Neural crest cell (in vitro differentiated cells): ENCODE measurements at regions not wholly inside any gene's neighbourhood (a gene's known extent, or its start where the extent isn't known, plus 50 kb on each side); places are given as distances from the start of the nearest gene placed in this dataset.

Source experiments
- DNase-seq: peaks from one replicate; pipeline ENCODE4 v3.0.0; 2021; ENCODE audit warnings: low read depth, mixed read lengths, low spot score
- H3K27ac Mint-ChIP-seq: one replicate; pipeline ENCODE4 v1.8.0; 2021; ENCODE audit warnings: mild to moderate bottlenecking, mixed read lengths; ENCODE audit not compliant: unreplicated experiment
- H3K27me3 Mint-ChIP-seq: 2 replicates; pipeline ENCODE4 v1.8.0; 2021; ENCODE audit warnings: low read depth, mild to moderate bottlenecking, mixed read lengths
- H3K36me3 Mint-ChIP-seq: 2 replicates; pipeline ENCODE4 v1.8.0; 2021; ENCODE audit warnings: low read depth, mild to moderate bottlenecking, mixed read lengths
- H3K4me1 Mint-ChIP-seq: 2 replicates; pipeline ENCODE4 v1.8.0; 2021; ENCODE audit warnings: mixed read lengths
- H3K4me3 Mint-ChIP-seq: one replicate; pipeline ENCODE4 v1.8.0; 2021; ENCODE audit warnings: mild to moderate bottlenecking, mixed read lengths
- H3K9me3 Mint-ChIP-seq: 2 replicates; pipeline ENCODE4 v1.8.0; 2021; ENCODE audit warnings: mixed read lengths
- CTCF ChIP-seq: fragments of 200-600 bp; sonication (generic); conservative IDR thresholded peaks from 2 replicates; pipeline ENCODE4 v1.5.0; 2021; ENCODE audit warnings: antibody characterized with exemption, mild to moderate bottlenecking

- Mint-ChIP-seq H3K36me3 (no peaks in the 10 kb centered on the region), H3K4me3 (no peak overlapping the region), H3K4me1 (no peaks in the 10 kb centered on the region), H3K27ac (no peak overlapping the region), H3K27me3 (no peaks in the 10 kb centered on the region), H3K9me3 (peaks cover 4% of the 10 kb centered on the region)
- DNase-seq, result no peak
- no peak for TF ChIP-seq CTCF
Measured at GRCh38 chr13:44744880-44745633, 168.9 kb upstream of the TSC22D1 start.

- TF ChIP-seq CTCF, result no peak
- peaks cover 4% of the 10 kb centered on the region for H3K4me1 Mint-ChIP-seq
- DNase-seq, result no peak
- no peaks in the 10 kb centered on the region for H3K27me3 Mint-ChIP-seq
- H3K36me3 Mint-ChIP-seq, result no peaks in the 10 kb centered on the region
- peak overlapping the region; percentile 78 for H3K27ac Mint-ChIP-seq
- H3K4me3 Mint-ChIP-seq, result no peak overlapping the region
- peaks cover 4% of the 10 kb centered on the region for H3K9me3 Mint-ChIP-seq
Measured at GRCh38 chr13:44739539-44739938, 163.4 kb upstream of the TSC22D1 start.

- H3K9me3 Mint-ChIP-seq, result peaks cover 4% of the 10 kb centered on the region
- H3K27ac Mint-ChIP-seq, result no peak overlapping the region
- H3K4me3 Mint-ChIP-seq, result no peak overlapping the region
- peaks cover 4% of the 10 kb centered on the region for H3K4me1 Mint-ChIP-seq
- H3K27me3 Mint-ChIP-seq, result no peaks in the 10 kb centered on the region
- no peak for TF ChIP-seq CTCF
- DNase-seq, result no peak
- H3K36me3 Mint-ChIP-seq, result no peaks in the 10 kb centered on the region
Measured at GRCh38 chr13:44739120-44739519, 163.0 kb upstream of the TSC22D1 start.

- no peak for TF ChIP-seq CTCF
- Mint-ChIP-seq H3K9me3 (no peaks in the 10 kb centered on the region), H3K4me1 (peaks cover 4% of the 10 kb centered on the region), H3K27me3 (no peaks in the 10 kb centered on the region), H3K36me3 (no peaks in the 10 kb centered on the region), H3K27ac (no peak overlapping the region), H3K4me3 (no peak overlapping the region)
- no peak for DNase-seq
Measured at GRCh38 chr13:44738463-44738862, 162.3 kb upstream of the TSC22D1 start.

- H3K4me1 Mint-ChIP-seq, result peaks cover 4% of the 10 kb centered on the region
- no peaks in the 10 kb centered on the region for H3K36me3 Mint-ChIP-seq
- H3K9me3 Mint-ChIP-seq, result no peaks in the 10 kb centered on the region
- H3K4me3 Mint-ChIP-seq, result no peak overlapping the region
- H3K27me3 Mint-ChIP-seq, result no peaks in the 10 kb centered on the region
- no peak for DNase-seq
- H3K27ac Mint-ChIP-seq, result no peak overlapping the region
- no peak for TF ChIP-seq CTCF
Measured at GRCh38 chr13:44735806-44736205, 159.7 kb upstream of the TSC22D1 start.
